ENCODE measurements at regions not wholly inside any gene's neighbourhood (a gene's known extent, or its start where the extent isn't known, plus 50 kb on each side); places are given as distances from the start of the nearest gene placed in this dataset.

DNA sequence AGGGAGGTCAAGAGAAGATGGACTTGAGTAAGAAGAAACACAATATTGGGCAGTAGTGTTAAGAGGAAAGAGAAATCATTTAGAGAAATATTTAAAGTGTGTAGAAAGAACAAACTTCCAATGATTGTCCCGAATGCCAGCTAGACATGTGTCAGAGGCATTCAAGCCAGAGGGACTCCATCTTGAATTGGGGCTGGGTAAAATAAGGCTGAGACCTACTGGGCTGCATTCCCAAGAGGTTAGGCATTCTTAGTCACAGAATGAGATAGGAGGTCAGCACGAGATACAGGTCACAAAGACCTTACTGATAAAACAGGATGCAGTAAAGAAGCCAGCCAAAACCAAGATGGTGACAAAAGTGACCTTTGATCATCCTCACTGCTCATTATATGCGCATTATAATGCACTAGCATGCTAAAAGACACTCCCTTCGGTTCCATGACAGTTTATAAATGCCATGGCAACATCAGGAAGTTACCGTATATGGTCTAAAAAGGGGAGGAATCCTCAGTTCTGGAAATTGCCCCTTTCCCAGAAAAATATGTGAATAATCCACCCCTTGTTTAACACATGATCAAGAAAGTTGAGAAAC is 127.0 kb upstream of the IPO5 start:
- TF ChIP-seq REST (IDR thresholded peaks at IDR 0.05; ENCODE audit: insufficient read depth in 1 of 2, low read depth in 2 of 2, low read length in 2 of 2) (no peak), SIN3A (IDR thresholded peaks at IDR 0.05; ENCODE audit: borderline replicate concordance, insufficient read depth, low read length) (no peak), FOXP2 (optimal IDR thresholded peaks at IDR 0.05; ENCODE audit: borderline replicate concordance, extremely low read depth, extremely low read length, insufficient read depth) (no peak), TAF1 (IDR thresholded peaks at IDR 0.05; ENCODE audit: borderline replicate concordance, insufficient read depth, low read length) (no peak), POLR2AphosphoS5 (IDR thresholded peaks at IDR 0.05; ENCODE audit: low read depth, low read length) (no peak)

DNA sequence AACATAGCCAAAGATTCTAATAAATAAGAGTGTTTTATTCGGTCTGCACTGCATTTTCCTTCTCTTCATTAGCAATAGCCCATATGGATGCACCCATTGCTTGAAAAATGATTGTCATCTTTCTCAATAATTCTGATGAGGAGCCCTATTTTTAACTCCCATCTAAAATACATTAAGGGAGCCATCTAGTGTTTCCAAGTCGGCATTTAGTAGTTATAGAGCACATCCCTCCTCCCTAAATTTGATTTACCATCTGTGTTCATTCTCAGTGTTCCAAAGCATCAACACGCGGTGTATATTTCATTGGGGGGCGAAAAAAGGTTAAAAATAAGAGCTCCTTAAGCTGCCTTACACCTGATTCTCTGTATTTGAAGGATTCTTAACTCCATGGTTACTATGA is 119.2 kb upstream of the IPO5 start:
- no peak for TF ChIP-seq TAF1 (IDR thresholded peaks at IDR 0.05; ENCODE audit: borderline replicate concordance, insufficient read depth, low read length)
- TF ChIP-seq FOXP2 (optimal IDR thresholded peaks at IDR 0.05; ENCODE audit: borderline replicate concordance, extremely low read depth, extremely low read length, insufficient read depth), result no peak
- no peak for TF ChIP-seq SIN3A (IDR thresholded peaks at IDR 0.05; ENCODE audit: borderline replicate concordance, insufficient read depth, low read length)
- no peak for TF ChIP-seq POLR2AphosphoS5 (IDR thresholded peaks at IDR 0.05; ENCODE audit: low read depth, low read length)
- no peak for TF ChIP-seq REST (IDR thresholded peaks at IDR 0.05; ENCODE audit: insufficient read depth in 1 of 2, low read depth in 2 of 2, low read length in 2 of 2)

DNA sequence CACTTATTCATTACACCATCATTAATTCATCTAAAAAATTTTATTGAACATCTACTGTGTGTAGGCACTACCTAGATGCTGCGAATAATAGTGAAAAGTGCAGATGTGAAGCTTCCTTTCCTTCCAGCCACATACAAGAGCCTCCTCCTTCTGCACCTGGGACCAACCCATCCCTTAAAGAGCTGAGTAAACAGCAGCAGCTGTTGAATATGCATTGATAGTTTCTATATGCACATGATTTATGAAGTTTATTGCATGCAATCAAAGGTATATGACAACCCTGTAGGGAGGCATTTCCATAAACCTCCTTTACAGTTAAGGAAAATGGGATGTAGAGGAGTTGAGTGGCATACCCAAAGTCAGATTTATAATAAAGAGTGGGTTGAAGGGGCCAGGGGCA is 110.3 kb upstream of the IPO5 start:
- TF ChIP-seq POLR2AphosphoS5 (IDR thresholded peaks at IDR 0.05; ENCODE audit: low read depth, low read length) (no peak), REST (IDR thresholded peaks at IDR 0.05; ENCODE audit: insufficient read depth in 1 of 2, low read depth in 2 of 2, low read length in 2 of 2) (no peak), SIN3A (IDR thresholded peaks at IDR 0.05; ENCODE audit: borderline replicate concordance, insufficient read depth, low read length) (no peak), FOXP2 (optimal IDR thresholded peaks at IDR 0.05; ENCODE audit: borderline replicate concordance, extremely low read depth, extremely low read length, insufficient read depth) (no peak), TAF1 (IDR thresholded peaks at IDR 0.05; ENCODE audit: borderline replicate concordance, insufficient read depth, low read length) (no peak)

DNA sequence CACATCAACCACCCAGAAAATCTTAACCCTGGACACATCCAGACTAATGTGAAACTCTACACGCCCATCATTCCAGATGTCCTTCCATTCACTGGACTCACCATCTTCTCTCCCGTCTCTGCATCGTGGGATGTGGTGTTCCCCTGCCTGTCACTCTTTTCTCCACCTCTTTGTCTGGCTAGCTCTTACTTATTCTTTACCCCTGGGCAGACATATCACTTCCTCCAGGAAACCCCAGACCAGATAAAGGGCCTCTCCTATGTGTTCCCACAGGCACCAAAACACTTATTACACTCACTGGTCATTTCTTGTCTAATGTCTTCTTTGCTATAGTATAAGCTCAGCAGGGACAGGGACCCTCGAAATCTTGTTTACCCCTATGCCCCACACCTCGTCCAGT is 109.3 kb upstream of the IPO5 start:
- TF ChIP-seq FOXP2 (optimal IDR thresholded peaks at IDR 0.05; ENCODE audit: borderline replicate concordance, extremely low read depth, extremely low read length, insufficient read depth) (no peak), TAF1 (IDR thresholded peaks at IDR 0.05; ENCODE audit: borderline replicate concordance, insufficient read depth, low read length) (no peak), POLR2AphosphoS5 (IDR thresholded peaks at IDR 0.05; ENCODE audit: low read depth, low read length) (no peak), REST (IDR thresholded peaks at IDR 0.05; ENCODE audit: insufficient read depth in 1 of 2, low read depth in 2 of 2, low read length in 2 of 2) (no peak), SIN3A (IDR thresholded peaks at IDR 0.05; ENCODE audit: borderline replicate concordance, insufficient read depth, low read length) (no peak)

GRCh38 chr13:97848886-97849285 is 104.6 kb upstream of the IPO5 start:
- no peak for TF ChIP-seq REST (IDR thresholded peaks at IDR 0.05; ENCODE audit: insufficient read depth in 1 of 2, low read depth in 2 of 2, low read length in 2 of 2)
- TF ChIP-seq TAF1 (IDR thresholded peaks at IDR 0.05; ENCODE audit: borderline replicate concordance, insufficient read depth, low read length), result no peak
- TF ChIP-seq SIN3A (IDR thresholded peaks at IDR 0.05; ENCODE audit: borderline replicate concordance, insufficient read depth, low read length), result no peak
- no peak for TF ChIP-seq POLR2AphosphoS5 (IDR thresholded peaks at IDR 0.05; ENCODE audit: low read depth, low read length)
- TF ChIP-seq FOXP2 (optimal IDR thresholded peaks at IDR 0.05; ENCODE audit: borderline replicate concordance, extremely low read depth, extremely low read length, insufficient read depth), result no peak

Data from PFSK-1 (cell line).